GM12875 (cell line): ENCODE measurements at regions not wholly inside any gene's neighbourhood (a gene's known extent, or its start where the extent isn't known, plus 50 kb on each side); places are given as distances from the start of the nearest gene placed in this dataset.

Experiments used
- H3K4me3 ChIP-seq: one replicate; pipeline ENCODE4 v1.5.1; 2011; ENCODE audit warnings: low read depth, low read length, control low read depth
- CTCF ChIP-seq: IDR thresholded peaks from 2 replicates; pipeline ENCODE4 v1.5.1; 2011; ENCODE audit warnings: low read depth, mild to moderate bottlenecking, control low read depth, inconsistent platforms, low read length, moderate library complexity, borderline replicate concordance; ENCODE audit not compliant: insufficient read depth

GRCh38 chr18:47331641-47332040, 80.2 kb upstream of the SKOR2 start:
- no peak for TF ChIP-seq CTCF
- H3K4me3 ChIP-seq: no peak overlapping the region

GRCh38 chr18:47331026-47331425, 79.6 kb upstream of the SKOR2 start:
- no peak for TF ChIP-seq CTCF
- H3K4me3 ChIP-seq: no peak overlapping the region

- no peak overlapping the region for H3K4me3 ChIP-seq
- TF ChIP-seq CTCF: no peak
Observed at GRCh38 chr18:47323158-47323557, 71.7 kb upstream of the SKOR2 start.

- no peak for TF ChIP-seq CTCF
- H3K4me3 ChIP-seq: no peak overlapping the region
Observed at GRCh38 chr18:47321815-47322214, 70.4 kb upstream of the SKOR2 start.

GRCh38 chr18:47317824-47318508, 66.5 kb upstream of the SKOR2 start:
- H3K4me3 ChIP-seq: no peak overlapping the region
- no peak for TF ChIP-seq CTCF

- no peak for TF ChIP-seq CTCF
Observed at GRCh38 chr18:47316924-47317323, 65.5 kb upstream of the SKOR2 start.

GRCh38 chr18:47313901-47314300, 62.4 kb upstream of the SKOR2 start:
- no peak overlapping the region for H3K4me3 ChIP-seq
- no peak for TF ChIP-seq CTCF

More at GRCh38 chr18:47316924-47317323, 65.5 kb upstream of the SKOR2 start:
- H3K4me3 ChIP-seq: no peak overlapping the region
